ENCODE measurements at regions not wholly inside any gene's neighbourhood (a gene's known extent, or its start where the extent isn't known, plus 50 kb on each side); places are given as distances from the start of the nearest gene placed in this dataset.

DNA sequence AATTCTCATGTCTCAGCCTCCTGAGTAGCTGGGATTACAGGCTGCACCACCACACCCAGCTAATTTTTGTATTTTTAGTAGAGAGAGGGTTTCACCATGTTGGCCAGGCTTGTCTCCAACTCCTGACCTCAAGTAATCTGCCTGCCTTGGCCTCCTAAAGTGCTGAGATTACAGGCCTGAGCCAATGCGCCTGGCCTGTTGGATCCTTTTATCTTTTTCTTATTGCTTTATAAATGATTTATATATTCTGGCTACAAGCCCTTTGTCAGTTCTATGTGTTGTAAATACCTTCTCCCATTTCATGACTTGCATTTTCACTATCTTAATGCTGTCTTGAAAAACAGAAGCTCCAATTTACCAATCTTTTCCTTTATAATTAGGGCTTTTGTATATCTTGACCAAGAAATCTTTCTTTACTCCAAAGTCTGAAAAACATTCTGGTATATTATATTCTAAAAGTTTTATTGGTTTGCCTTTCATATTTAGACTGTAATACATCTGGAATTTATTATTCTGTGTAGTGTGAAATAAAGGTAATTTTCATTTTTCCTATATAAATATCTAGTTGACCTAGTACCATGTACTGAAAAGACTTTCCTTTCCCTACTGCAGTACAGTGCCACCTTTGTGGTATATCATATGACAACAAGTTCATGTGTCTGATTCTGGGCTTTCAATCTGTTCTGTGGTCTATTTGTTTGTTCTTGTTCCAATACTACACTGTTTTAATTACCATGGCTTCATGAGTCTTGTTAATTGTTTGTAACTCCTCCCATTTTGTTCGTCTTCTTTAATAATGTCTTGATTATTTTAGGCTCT lies 52.9 kb upstream of the RNU6-1 start:
- no peak overlapping the region for H2AFZ ChIP-seq (ENCODE audit: control insufficient read depth, low read length)
- no peak for TF ChIP-seq EZH2 (IDR thresholded peaks at IDR 0.05; ENCODE audit: low read length)
- TF ChIP-seq, protein P1, sequence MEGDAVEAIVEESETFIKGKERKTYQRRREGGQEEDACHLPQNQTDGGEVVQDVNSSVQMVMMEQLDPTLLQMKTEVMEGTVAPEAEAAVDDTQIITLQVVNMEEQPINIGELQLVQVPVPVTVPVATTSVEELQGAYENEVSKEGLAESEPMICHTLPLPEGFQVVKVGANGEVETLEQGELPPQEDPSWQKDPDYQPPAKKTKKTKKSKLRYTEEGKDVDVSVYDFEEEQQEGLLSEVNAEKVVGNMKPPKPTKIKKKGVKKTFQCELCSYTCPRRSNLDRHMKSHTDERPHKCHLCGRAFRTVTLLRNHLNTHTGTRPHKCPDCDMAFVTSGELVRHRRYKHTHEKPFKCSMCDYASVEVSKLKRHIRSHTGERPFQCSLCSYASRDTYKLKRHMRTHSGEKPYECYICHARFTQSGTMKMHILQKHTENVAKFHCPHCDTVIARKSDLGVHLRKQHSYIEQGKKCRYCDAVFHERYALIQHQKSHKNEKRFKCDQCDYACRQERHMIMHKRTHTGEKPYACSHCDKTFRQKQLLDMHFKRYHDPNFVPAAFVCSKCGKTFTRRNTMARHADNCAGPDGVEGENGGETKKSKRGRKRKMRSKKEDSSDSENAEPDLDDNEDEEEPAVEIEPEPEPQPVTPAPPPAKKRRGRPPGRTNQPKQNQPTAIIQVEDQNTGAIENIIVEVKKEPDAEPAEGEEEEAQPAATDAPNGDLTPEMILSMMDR (optimal IDR thresholded peaks at IDR 0.05 in 1 of 3, IDR thresholded peaks at IDR 0.05 in 1 of 3, conservative IDR thresholded peaks at IDR 0.05 in 1 of 3; ENCODE audit: extremely low read depth in 1 of 3, insufficient read depth in 2 of 3, low read length in 3 of 3) = no peak
- H3K4me2 ChIP-seq (ENCODE audit: control insufficient read depth, extremely low read depth, insufficient read depth, low read depth, low read length) = no peak overlapping the region

DNA sequence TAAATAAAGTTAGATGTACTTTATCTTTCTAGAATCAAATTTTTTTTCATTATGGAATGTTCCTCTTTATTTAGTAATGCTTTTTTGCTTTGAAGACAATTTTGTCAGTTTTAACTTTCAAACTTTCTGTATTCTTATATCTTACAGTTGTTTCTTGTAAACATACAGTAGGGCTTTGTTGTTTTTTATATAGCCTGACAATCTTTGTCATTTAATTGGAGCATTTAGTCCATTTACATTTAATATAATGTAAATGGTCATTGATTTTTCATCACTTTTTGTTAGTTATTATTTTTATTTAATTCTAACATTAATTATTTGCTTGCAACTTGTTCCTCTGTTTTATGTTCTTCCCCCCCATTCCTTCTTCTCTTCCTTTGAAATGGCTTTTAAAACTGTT lies 55.4 kb upstream of the RNU6-1 start:
- Histone ChIP-seq H3K4me1 (ENCODE audit: control insufficient read depth, extremely low read depth, insufficient read depth, low read length) (no peaks in the 10 kb centered on the region), H2AFZ (ENCODE audit: control insufficient read depth, low read length) (no peak overlapping the region), H3K4me3 (ENCODE audit: control insufficient read depth in 2 of 3, extremely low read depth in 1 of 3, insufficient read depth in 2 of 3, low read depth in 1 of 3, low read length in 3 of 3) (no peak overlapping the region), H3K9me3 (ENCODE audit: control insufficient read depth, low read depth, low read length) (no peaks in the 10 kb centered on the region), H3K27me3 (ENCODE audit: control insufficient read depth, extremely low read depth, insufficient read depth, low read length) (no peaks in the 10 kb centered on the region), H3K9me1 (ENCODE audit: control insufficient read depth, extremely low read depth, insufficient read depth, low read length) (no peaks in the 10 kb centered on the region), H3K9ac (ENCODE audit: control insufficient read depth, extremely low read depth, insufficient read depth, low read length) (no peak overlapping the region), H4K20me1 (ENCODE audit: control insufficient read depth, extremely low read depth, insufficient read depth, low read length) (no peaks in the 10 kb centered on the region), H3K27ac (ENCODE audit: control insufficient read depth, insufficient read depth, low read length) (no peak overlapping the region), H3K36me3 (ENCODE audit: control insufficient read depth in 2 of 2, extremely low read depth in 1 of 2, insufficient read depth in 2 of 2, low read length in 2 of 2) (no peaks in the 10 kb centered on the region), H3K79me2 (ENCODE audit: control insufficient read depth, insufficient read depth, low read length) (no peaks in the 10 kb centered on the region), H3K4me2 (ENCODE audit: control insufficient read depth, extremely low read depth, insufficient read depth, low read depth, low read length) (no peak overlapping the region)
- DNase-seq (ENCODE audit: low read depth, low spot score) (no peak), FAIRE-seq (no peak)
- dilution Hi-C loops (cut with MboI; ENCODE audit: extremely low pct_ligation_motif_present, low sequenced_read_pairs) = no loop called here
- TF ChIP-seq, protein P1 (optimal IDR thresholded peaks at IDR 0.05 in 1 of 3, IDR thresholded peaks at IDR 0.05 in 1 of 3, conservative IDR thresholded peaks at IDR 0.05 in 1 of 3; ENCODE audit: extremely low read depth in 1 of 3, insufficient read depth in 2 of 3, low read length in 3 of 3) = no peak
- TF ChIP-seq EZH2 (IDR thresholded peaks at IDR 0.05; ENCODE audit: low read length) = no peak

More for the DNA sequence above, 52.9 kb upstream of the RNU6-1 start:
- Histone ChIP-seq H3K4me1 (ENCODE audit: control insufficient read depth, extremely low read depth, insufficient read depth, low read length) (no peaks in the 10 kb centered on the region), H3K36me3 (ENCODE audit: control insufficient read depth in 2 of 2, extremely low read depth in 1 of 2, insufficient read depth in 2 of 2, low read length in 2 of 2) (no peaks in the 10 kb centered on the region), H3K4me3 (ENCODE audit: control insufficient read depth in 2 of 3, extremely low read depth in 1 of 3, insufficient read depth in 2 of 3, low read depth in 1 of 3, low read length in 3 of 3) (no peak overlapping the region), H3K9me1 (ENCODE audit: control insufficient read depth, extremely low read depth, insufficient read depth, low read length) (no peaks in the 10 kb centered on the region), H3K27ac (ENCODE audit: control insufficient read depth, insufficient read depth, low read length) (no peak overlapping the region), H3K79me2 (ENCODE audit: control insufficient read depth, insufficient read depth, low read length) (no peaks in the 10 kb centered on the region), H3K9me3 (ENCODE audit: control insufficient read depth, low read depth, low read length) (no peaks in the 10 kb centered on the region), H3K27me3 (ENCODE audit: control insufficient read depth, extremely low read depth, insufficient read depth, low read length) (no peaks in the 10 kb centered on the region), H4K20me1 (ENCODE audit: control insufficient read depth, extremely low read depth, insufficient read depth, low read length) (no peaks in the 10 kb centered on the region), H3K9ac (ENCODE audit: control insufficient read depth, extremely low read depth, insufficient read depth, low read length) (no peak overlapping the region)
- FAIRE-seq (no peak), DNase-seq (ENCODE audit: low read depth, low spot score) (no peak)
- dilution Hi-C loops (cut with MboI; ENCODE audit: extremely low pct_ligation_motif_present, low sequenced_read_pairs) = no loop called here
